MM.1S (cell line): ENCODE measurements at regions not wholly inside any gene's neighbourhood (a gene's known extent, or its start where the extent isn't known, plus 50 kb on each side); places are given as distances from the start of the nearest gene placed in this dataset.

Experiments
- CTCF ChIP-seq: fragments of 300-600 bp; sonication (generic); IDR thresholded peaks from 2 replicates; pipeline ENCODE4 v1.5.1; 2016; ENCODE audit warnings: antibody characterized with exemption, low read length, mixed read lengths
- EZH2phosphoT487 ChIP-seq: fragments of 300-600 bp; sonication (generic); IDR thresholded peaks from 2 replicates; pipeline ENCODE4 v1.6.1; 2018; ENCODE audit warnings: antibody characterized with exemption, low read length

GRCh38 chr2:145649061-145649460 is 1129.1 kb upstream of the ZEB2 start:
- TF ChIP-seq CTCF (no peak), EZH2phosphoT487 (no peak)
